Ascending aorta (tissue), 2 donors: ENCODE measurements at regions not wholly inside any gene's neighbourhood (a gene's known extent, or its start where the extent isn't known, plus 50 kb on each side); places are given as distances from the start of the nearest gene placed in this dataset.

ENCODE experiments used
- DNase-seq, 2 donors: peaks; one replicate each; pipeline ENCODE4 v3.0.0-alpha.2; 2019; ENCODE audit warnings: low spot score in 2 of 2
- H3K27ac ChIP-seq, 2 donors: fragments of 200-600 bp; sonication (generic); one replicate each; pipeline ENCODE4 v1.5.1; 2016 to 2017; ENCODE audit warnings: mild to moderate bottlenecking in 1 of 2
- H3K27me3 ChIP-seq: fragments of 200-600 bp; sonication (generic); one replicate; pipeline ENCODE4 v1.5.1; 2017
- H3K36me3 ChIP-seq, 2 donors: fragments of 200-600 bp; sonication (generic); one replicate each; pipeline ENCODE4 v1.5.1; 2016
- H3K4me1 ChIP-seq, 2 donors: fragments of 200-600 bp; sonication (generic); one replicate each; pipeline ENCODE4 v1.5.1; 2016 to 2017; ENCODE audit warnings: mild to moderate bottlenecking in 1 of 2
- H3K4me3 ChIP-seq, 2 donors: fragments of 200-600 bp; sonication (generic); one replicate each; pipeline ENCODE4 v1.5.1; 2016 to 2017; ENCODE audit warnings: mild to moderate bottlenecking in 1 of 2
- H3K9me3 ChIP-seq, 2 donors: fragments of 200-600 bp; sonication (generic); one replicate each; pipeline ENCODE4 v1.5.1; 2016
- CTCF ChIP-seq, 3 experiments: fragments of 200-600 bp in 2 of 3; fragments of 450-650 bp in 1 of 3; sonication (generic) in 2 of 3; IDR thresholded peaks; one replicate each; pipeline ENCODE4 v1.5.1; 2016 to 2019; ENCODE audit warnings: antibody characterized with exemption in 3 of 3, mild to moderate bottlenecking in 1 of 3, moderate library complexity in 1 of 3
- intact Hi-C: fragments of 100-400 bp; cut with DNase I; formaldehyde crosslinking; loops from one replicate; pipeline ENCODE4 v1.15.1; 2023

GRCh38 chr5:2110934-2111462, 228.3 kb upstream of the IRX4 start:
- peaks cover 0 to 10% of the 10 kb centered on the region in 2 donors for H3K9me3 ChIP-seq
- no peak overlapping the region for H3K27ac ChIP-seq
- no peaks in the 10 kb centered on the region for H3K36me3 ChIP-seq
- H3K27me3 ChIP-seq = no peaks in the 10 kb centered on the region
- peak in 1 of 2 donors; percentile 52 for DNase-seq
- TF ChIP-seq CTCF (IDR thresholded peaks at IDR 0.05) = no peak
- no peaks in the 10 kb centered on the region for H3K4me1 ChIP-seq
- H3K4me3 ChIP-seq = no peak overlapping the region
- intact Hi-C loops = no loop called here

- H3K9me3 ChIP-seq = peaks cover 0 to 10% of the 10 kb centered on the region in 2 donors
- TF ChIP-seq CTCF (IDR thresholded peaks at IDR 0.05) = no peak
- H3K27me3 ChIP-seq = no peaks in the 10 kb centered on the region
- H3K4me1 ChIP-seq = no peaks in the 10 kb centered on the region
- H3K4me3 ChIP-seq = no peak overlapping the region
- H3K36me3 ChIP-seq = no peaks in the 10 kb centered on the region
- intact Hi-C loops = no loop called here
- H3K27ac ChIP-seq = no peak overlapping the region
- peak in 1 of 2 donors; percentile 45 for DNase-seq
Observed at GRCh38 chr5:2110137-2110933, 227.6 kb upstream of the IRX4 start.

GRCh38 chr5:2109566-2109965, 226.8 kb upstream of the IRX4 start:
- H3K4me1 ChIP-seq = no peaks in the 10 kb centered on the region
- H3K27me3 ChIP-seq = no peaks in the 10 kb centered on the region
- intact Hi-C loops = no loop called here
- H3K4me3 ChIP-seq = no peak overlapping the region
- no peak for TF ChIP-seq CTCF (IDR thresholded peaks at IDR 0.05)
- no peaks in the 10 kb centered on the region for H3K36me3 ChIP-seq
- no peak overlapping the region for H3K27ac ChIP-seq
- H3K9me3 ChIP-seq = peaks cover 0 to 10% of the 10 kb centered on the region in 2 donors
- no peak for DNase-seq

- no peaks in the 10 kb centered on the region for H3K36me3 ChIP-seq
- H3K4me3 ChIP-seq = no peak overlapping the region
- intact Hi-C loops = no loop called here
Observed at GRCh38 chr5:2106721-2107120, 224.0 kb upstream of the IRX4 start.

GRCh38 chr5:2105141-2105540, 222.4 kb upstream of the IRX4 start:
- no peak for DNase-seq
- Histone ChIP-seq H3K4me1 (no peaks in the 10 kb centered on the region), H3K27ac (no peak overlapping the region), H3K27me3 (no peaks in the 10 kb centered on the region), H3K9me3 (peaks cover 0 to 10% of the 10 kb centered on the region in 2 donors), H3K4me3 (no peak overlapping the region), H3K36me3 (no peaks in the 10 kb centered on the region)
- TF ChIP-seq CTCF (IDR thresholded peaks at IDR 0.05) = no peak
- intact Hi-C loops = no loop called here

More at GRCh38 chr5:2106721-2107120, 224.0 kb upstream of the IRX4 start:
- no peaks in the 10 kb centered on the region for H3K27me3 ChIP-seq
- TF ChIP-seq CTCF (IDR thresholded peaks at IDR 0.05) = no peak
- H3K9me3 ChIP-seq = peaks cover 0 to 10% of the 10 kb centered on the region in 2 donors
- H3K4me1 ChIP-seq = no peaks in the 10 kb centered on the region
- no peak for DNase-seq
- no peak overlapping the region for H3K27ac ChIP-seq
